ENCODE measurements at regions not wholly inside any gene's neighbourhood (a gene's known extent, or its start where the extent isn't known, plus 50 kb on each side); places are given as distances from the start of the nearest gene placed in this dataset.

GRCh38 chr13:68152414-68152813, 922.3 kb upstream of the PCDH9 start:
- no peak for TF ChIP-seq CTCF (IDR thresholded peaks at IDR 0.05; ENCODE audit: low read depth, low read length)
- TF ChIP-seq EZH2phosphoT487 (IDR thresholded peaks at IDR 0.05; ENCODE audit: low read depth) = no peak
